ENCODE measurements at regions not wholly inside any gene's neighbourhood (a gene's known extent, or its start where the extent isn't known, plus 50 kb on each side); places are given as distances from the start of the nearest gene placed in this dataset.

GRCh38 chr6:21668795-21669194 lies 75.2 kb downstream of the SOX4 start:
- Histone ChIP-seq H3K36me3 (ENCODE audit: control insufficient read depth, insufficient read depth, low read length) (no peaks in the 10 kb centered on the region), H3K4me3 (replicated peaks; ENCODE audit: low read depth, low read length) (no peak overlapping the region), H3K27me3 (replicated peaks; ENCODE audit: control insufficient read depth, insufficient read depth, low read length) (no peaks in the 10 kb centered on the region; the same call in 1 of the 2 replicates)
- TF ChIP-seq CTCF (IDR thresholded peaks at IDR 0.05; ENCODE audit: insufficient read depth, low read length, poor library complexity, severe bottlenecking): no peak
- DNase-seq (ENCODE audit: extremely low read depth, insufficient read length): no peak

GRCh38 chr6:21676769-21677168 lies 83.2 kb downstream of the SOX4 start:
- TF ChIP-seq CTCF (IDR thresholded peaks at IDR 0.05; ENCODE audit: insufficient read depth, low read length, poor library complexity, severe bottlenecking): no peak
- no peaks in the 10 kb centered on the region for H3K27me3 ChIP-seq (replicated peaks; ENCODE audit: control insufficient read depth, insufficient read depth, low read length)
- H3K36me3 ChIP-seq (ENCODE audit: control insufficient read depth, insufficient read depth, low read length): no peaks in the 10 kb centered on the region
- H3K4me3 ChIP-seq (replicated peaks; ENCODE audit: low read depth, low read length): no peak overlapping the region
- no peak for DNase-seq (ENCODE audit: extremely low read depth, insufficient read length)

GRCh38 chr6:21678990-21679389 lies 85.4 kb downstream of the SOX4 start:
- no peak for DNase-seq (ENCODE audit: extremely low read depth, insufficient read length)
- Histone ChIP-seq H3K36me3 (ENCODE audit: control insufficient read depth, insufficient read depth, low read length) (no peaks in the 10 kb centered on the region), H3K27me3 (replicated peaks; ENCODE audit: control insufficient read depth, insufficient read depth, low read length) (no peaks in the 10 kb centered on the region), H3K4me3 (replicated peaks; ENCODE audit: low read depth, low read length) (no peak overlapping the region)
- no peak for TF ChIP-seq CTCF (IDR thresholded peaks at IDR 0.05; ENCODE audit: insufficient read depth, low read length, poor library complexity, severe bottlenecking)

- H3K27me3 ChIP-seq (replicated peaks; ENCODE audit: control insufficient read depth, insufficient read depth, low read length): no peaks in the 10 kb centered on the region
- no peak overlapping the region for H3K4me3 ChIP-seq (replicated peaks; ENCODE audit: low read depth, low read length)
- DNase-seq (ENCODE audit: extremely low read depth, insufficient read length): no peak
- no peaks in the 10 kb centered on the region for H3K36me3 ChIP-seq (ENCODE audit: control insufficient read depth, insufficient read depth, low read length)
- no peak for TF ChIP-seq CTCF (IDR thresholded peaks at IDR 0.05; ENCODE audit: insufficient read depth, low read length, poor library complexity, severe bottlenecking)
Observed at GRCh38 chr6:21679761-21680265, 86.3 kb downstream of the SOX4 start.

GRCh38 chr6:21680611-21681010 lies 87.1 kb downstream of the SOX4 start:
- no peak for TF ChIP-seq CTCF (IDR thresholded peaks at IDR 0.05; ENCODE audit: insufficient read depth, low read length, poor library complexity, severe bottlenecking)
- Histone ChIP-seq H3K27me3 (replicated peaks; ENCODE audit: control insufficient read depth, insufficient read depth, low read length) (no peaks in the 10 kb centered on the region), H3K4me3 (replicated peaks; ENCODE audit: low read depth, low read length) (no peak overlapping the region), H3K36me3 (ENCODE audit: control insufficient read depth, insufficient read depth, low read length) (no peaks in the 10 kb centered on the region)
- no peak for DNase-seq (ENCODE audit: extremely low read depth, insufficient read length)

- no peak for TF ChIP-seq CTCF (IDR thresholded peaks at IDR 0.05; ENCODE audit: insufficient read depth, low read length, poor library complexity, severe bottlenecking)
- no peaks in the 10 kb centered on the region for H3K36me3 ChIP-seq (ENCODE audit: control insufficient read depth, insufficient read depth, low read length)
- H3K27me3 ChIP-seq (replicated peaks; ENCODE audit: control insufficient read depth, insufficient read depth, low read length): no peaks in the 10 kb centered on the region
- no peak for DNase-seq (ENCODE audit: extremely low read depth, insufficient read length)
- no peak overlapping the region for H3K4me3 ChIP-seq (replicated peaks; ENCODE audit: low read depth, low read length)
Observed at GRCh38 chr6:21690489-21690888, 96.9 kb downstream of the SOX4 start.

Measured in GM06990 (cell line).